ENCODE measurements at regions not wholly inside any gene's neighbourhood (a gene's known extent, or its start where the extent isn't known, plus 50 kb on each side); places are given as distances from the start of the nearest gene placed in this dataset.

- no peak overlapping the region for H2BK20ac ChIP-seq (ENCODE audit: low read depth, low read length, poor library complexity, severe bottlenecking)
- no peak overlapping the region for H2BK120ac ChIP-seq (ENCODE audit: low read depth, low read length, poor library complexity, severe bottlenecking)
- H3T11ph ChIP-seq (ENCODE audit: low read length) = no peak overlapping the region
- no peaks in the 10 kb centered on the region for H3K79me2 ChIP-seq (ENCODE audit: insufficient read depth, low read length)
- peaks cover 13% of the 10 kb centered on the region for H3K9me3 ChIP-seq (ENCODE audit: control insufficient read depth, low read depth, low read length)
- H3K79me1 ChIP-seq (ENCODE audit: insufficient read depth, low read depth, low read length, poor library complexity, severe bottlenecking) = no peaks in the 10 kb centered on the region
- H3K27me3 Mint-ChIP-seq (ENCODE audit: low read depth) = peaks cover 14% of the 10 kb centered on the region
- no peaks in the 10 kb centered on the region for H3K4me1 ChIP-seq (ENCODE audit: insufficient read depth, low read length)
- no peak overlapping the region for H3K4ac ChIP-seq (ENCODE audit: low read depth, low read length)
- DNase-seq = no peak
- no peak overlapping the region for H2BK5ac ChIP-seq (ENCODE audit: insufficient read length, low read length)
- no peak overlapping the region for H3K14ac ChIP-seq (ENCODE audit: insufficient read depth, low read length)
- H4K20me1 ChIP-seq (ENCODE audit: control insufficient read depth, insufficient read depth, insufficient read length) = no peaks in the 10 kb centered on the region
- no peak overlapping the region for H3K27ac Mint-ChIP-seq
- H3K27ac ChIP-seq (ENCODE audit: insufficient read length, low read depth, low read length) = no peak overlapping the region
- H4K91ac ChIP-seq (ENCODE audit: insufficient read length, low read depth, low read length) = no peak overlapping the region
- no peak overlapping the region for H3K4me3 Mint-ChIP-seq
- no peaks in the 10 kb centered on the region for H3K23me2 ChIP-seq (ENCODE audit: insufficient read length, low read depth, low read length, poor library complexity, severe bottlenecking)
- H3K4me2 ChIP-seq (ENCODE audit: insufficient read depth, insufficient read length, low read length) = no peak overlapping the region
- H2AK5ac ChIP-seq (ENCODE audit: insufficient read length, low read length) = no peak overlapping the region
- no peak overlapping the region for H2AFZ ChIP-seq (ENCODE audit: low read length)
- TF ChIP-seq CTCF (conservative IDR thresholded peaks at IDR 0.05) = no peak
- H3K9me3 Mint-ChIP-seq = peaks cover 24 to 35% of the 10 kb centered on the region in 2 experiments
- no peak overlapping the region for H4K8ac ChIP-seq (replicated peaks; ENCODE audit: insufficient read length, low read depth, low read length)
- no peak overlapping the region for H3K23ac ChIP-seq (ENCODE audit: insufficient read length, low read depth, low read length)
- H3K9ac ChIP-seq (ENCODE audit: extremely low read depth, insufficient read length, low read length) = no peak overlapping the region
- H3K36me3 Mint-ChIP-seq (ENCODE audit: insufficient read depth in 1 of 3, low read depth in 3 of 3) = peaks cover 13 to 23% (median 19%) of the 10 kb centered on the region in 3 experiments
- H3K18ac ChIP-seq (ENCODE audit: insufficient read length, low read depth, low read length) = no peak overlapping the region
- H3K27me3 ChIP-seq (ENCODE audit: insufficient read depth, low read length) = no peaks in the 10 kb centered on the region
- H3K56ac ChIP-seq (ENCODE audit: insufficient read length, low read depth, low read length) = no peak overlapping the region
- WGBS (ENCODE audit: extremely low coverage, insufficient read length, low lambda C conversion rate) = no CpG with 5 or more reads among the region's 4 CpGs
- H2BK15ac ChIP-seq (ENCODE audit: low read depth, low read length) = no peak overlapping the region
- no peak overlapping the region for H2BK12ac ChIP-seq (ENCODE audit: insufficient read length, low read depth, low read length)
- H4K5ac ChIP-seq (ENCODE audit: insufficient read length, low read depth, low read length) = no peak overlapping the region
- peaks cover 12 to 24% of the 10 kb centered on the region in 2 experiments for H3K4me1 Mint-ChIP-seq
Observed at GRCh38 chr1:222224156-222224555, 323.7 kb downstream of the HHIPL2 start.
